ENCODE measurements at regions not wholly inside any gene's neighbourhood (a gene's known extent, or its start where the extent isn't known, plus 50 kb on each side); places are given as distances from the start of the nearest gene placed in this dataset.

- TF ChIP-seq CTCF (IDR thresholded peaks at IDR 0.05) (no peak), POLR2A (IDR thresholded peaks at IDR 0.05) (no peak)
Measured at GRCh38 chr10:91108820-91109219, 111.6 kb upstream of the PCGF5 start.

Data from body of pancreas (tissue), 4 donors.